HCT116 (cell line): ENCODE measurements at regions not wholly inside any gene's neighbourhood (a gene's known extent, or its start where the extent isn't known, plus 50 kb on each side); places are given as distances from the start of the nearest gene placed in this dataset.
"Not testable (repeated sequence)": the region's sequence is repeated elsewhere in the genome, so short reads cannot be mapped to it uniquely, and the experiment has no call there.

Experiments used
- ATAC-seq: fragments of 200-7000 bp; cut with Tn5 transposase; 2 replicates; pipeline ENCODE4 v1.9.1; 2020; ENCODE audit warnings: mild to moderate bottlenecking, moderate library complexity
- BruUV-seq: library from RNA; stranded (reverse); fragments of 400-500 nt; replicated peaks from 2 replicates; lab custom pipeline; 2021; lab: Mats Ljungman, UMichigan
- CTCF ChIA-PET: fragments of 300-600 bp; sonication (Branson Sonifier 250); formaldehyde crosslinking; loops from one replicate; lab custom pipeline; 2021; ENCODE audit warnings: antibody characterized with exemption; lab: Charles Lee
- POLR2A ChIA-PET: fragments of 300-600, 350-600 bp; sonication (Branson Sonifier 250); formaldehyde crosslinking; loops from one replicate; lab custom pipeline; 2021; ENCODE audit warnings: antibody characterized with exemption; lab: Charles Lee
- RAD21 ChIA-PET, 2 experiments: fragments of 300-600 bp; sonication (Branson Sonifier 250); formaldehyde crosslinking; loops; one replicate each; lab custom pipeline; 2023; ENCODE audit warnings: low total read pairs in 2 of 2; ENCODE audit not compliant: uncharacterized antibody in 2 of 2, unreplicated experiment in 2 of 2, low non-redundant PET in 1 of 2; lab: Charles Lee
- DNase-seq: peaks from one replicate; pipeline ENCODE4 v3.0.0-alpha.2; 2010; ENCODE audit warnings: low read depth, low spot score
- H2AFZ ChIP-seq: fragments of 200-600 bp; shearing (Covaris generic), sonication (generic); 2 replicates; pipeline ENCODE4 v1.6.1; 2017; ENCODE audit warnings: low read depth, mixed run types, mixed read lengths, antibody characterized with exemption, low read length; ENCODE audit not compliant: poor library complexity, severe bottlenecking
- H3K27ac ChIP-seq: 2 replicates; pipeline ENCODE4 v1.5.1; 2012; ENCODE audit warnings: low read depth, low read length
- H3K27me3 ChIP-seq: fragments of 200-600 bp; sonication (generic); 2 replicates; pipeline ENCODE4 v1.6.1; 2016; ENCODE audit warnings: mixed run types, low read length, mixed read lengths; ENCODE audit not compliant: insufficient read depth
- H3K36me3 ChIP-seq, 2 experiments: fragments of 200-500 bp in 1 of 2; fragments of 200-600 bp in 1 of 2; sonication (Bioruptor generic) in 1 of 2; sonication (generic) in 1 of 2; 2 replicates each; pipeline versions ENCODE4 v1.5.1 to v1.6.1; 2014 to 2016; ENCODE audit warnings: low read length in 2 of 2, inconsistent platforms in 1 of 2, mixed read lengths in 1 of 2, mixed run types in 1 of 2; ENCODE audit not compliant: insufficient read depth in 2 of 2, control insufficient read depth in 1 of 2
- H3K4me1 ChIP-seq, 2 experiments: fragments of 200-600 bp in 1 of 2; sonication (generic) in 1 of 2; 2 replicates each; pipeline versions ENCODE4 v1.5.1 to v1.6.1; 2012 to 2017; ENCODE audit warnings: low read length in 2 of 2, inconsistent platforms in 1 of 2, mild to moderate bottlenecking in 1 of 2, mixed read lengths in 1 of 2, mixed run types in 1 of 2, moderate library complexity in 1 of 2; ENCODE audit not compliant: insufficient read depth in 2 of 2, control insufficient read depth in 1 of 2
- H3K4me2 ChIP-seq: fragments of 200-600 bp; sonication (generic); 2 replicates; pipeline ENCODE4 v1.6.1; 2017; ENCODE audit warnings: mixed run types, low read length, mixed read lengths
- H3K4me3 ChIP-seq, 2 experiments: fragments of 200-600 bp in 1 of 2; sonication (generic) in 1 of 2; replicated peaks in 1 of 2; 2 replicates each; pipeline ENCODE4 v1.5.1; 2011 to 2016; ENCODE audit warnings: low read length in 2 of 2, control low read depth in 1 of 2, low read depth in 1 of 2, mild to moderate bottlenecking in 1 of 2, mixed read lengths in 1 of 2, mixed run types in 1 of 2
- H3K79me2 ChIP-seq: fragments of 200-600 bp; sonication (generic); 2 replicates; pipeline ENCODE4 v1.6.1; 2017; ENCODE audit warnings: mild to moderate bottlenecking, mixed run types, low read length, moderate library complexity, mixed read lengths; ENCODE audit not compliant: insufficient read depth
- H3K9ac ChIP-seq: fragments of 200-600 bp; sonication (generic); 2 replicates; pipeline ENCODE4 v1.6.1; 2016; ENCODE audit warnings: low read length, mixed read lengths
- H3K9me2 ChIP-seq: fragments of 200-600 bp; sonication (generic), shearing (Covaris generic); 2 replicates; pipeline ENCODE4 v1.6.1; 2017; ENCODE audit warnings: mixed run types, mild to moderate bottlenecking, moderate library complexity; ENCODE audit not compliant: insufficient read depth
- H3K9me3 ChIP-seq, 2 experiments: fragments of 200-500 bp in 1 of 2; fragments of 200-600 bp in 1 of 2; sonication (Bioruptor generic) in 1 of 2; sonication (generic) in 1 of 2; 2 replicates each; pipeline ENCODE4 v1.6.1; 2014 to 2017; ENCODE audit warnings: low read length in 2 of 2, mixed read lengths in 2 of 2, inconsistent platforms in 1 of 2, low read depth in 1 of 2, mild to moderate bottlenecking in 1 of 2, mixed run types in 1 of 2, moderate library complexity in 1 of 2; ENCODE audit not compliant: control insufficient read depth in 1 of 2, insufficient read depth in 1 of 2
- H4K20me1 ChIP-seq: fragments of 200-600 bp; sonication (generic), shearing (Covaris generic); 2 replicates; pipeline ENCODE4 v1.6.1; 2017; ENCODE audit warnings: mixed run types, mild to moderate bottlenecking, moderate library complexity; ENCODE audit not compliant: insufficient read depth
- CBX3 ChIP-seq: IDR thresholded peaks from 2 replicates; pipeline ENCODE4 v1.6.1; 2012; ENCODE audit warnings: low read depth
- EZH2phosphoT487 ChIP-seq: fragments of 200-600 bp; IDR thresholded peaks from 2 replicates; pipeline ENCODE4 v1.6.1; 2018; ENCODE audit warnings: antibody characterized with exemption, borderline replicate concordance
- FOSL1 ChIP-seq: IDR thresholded peaks from 2 replicates; pipeline ENCODE4 v1.6.1; 2012; ENCODE audit warnings: low read depth
- JUND ChIP-seq: IDR thresholded peaks from 2 replicates; pipeline ENCODE4 v1.6.1; 2012
- POLR2AphosphoS5 ChIP-seq: IDR thresholded peaks from 2 replicates; pipeline ENCODE4 v1.6.1; 2011; ENCODE audit warnings: mild to moderate bottlenecking, low read depth, low read length, moderate library complexity
- RAD21 ChIP-seq: IDR thresholded peaks from 2 replicates; pipeline ENCODE4 v1.6.1; 2012; ENCODE audit warnings: low read depth, mild to moderate bottlenecking
- SP1 ChIP-seq: IDR thresholded peaks from 2 replicates; pipeline ENCODE4 v1.6.1; 2012; ENCODE audit warnings: low read depth
- SRF ChIP-seq: IDR thresholded peaks from 2 replicates; pipeline ENCODE4 v1.6.1; 2012; ENCODE audit warnings: low read depth
- TCF7L2 ChIP-seq: IDR thresholded peaks from 2 replicates; pipeline ENCODE4 v1.7.0; 2011; ENCODE audit warnings: borderline replicate concordance, inconsistent platforms; ENCODE audit not compliant: insufficient read depth, insufficient read length; ENCODE audit errors: extremely low read depth
- YY1 ChIP-seq: IDR thresholded peaks from 2 replicates; pipeline ENCODE4 v1.6.1; 2011; ENCODE audit warnings: low read length, low read depth, moderate library complexity, mild to moderate bottlenecking; ENCODE audit not compliant: insufficient replicate concordance; ENCODE audit errors: extremely low read depth
- ZNF274 ChIP-seq: fragments of 200-500 bp; sonication (Bioruptor generic); IDR thresholded peaks from 2 replicates; pipeline ENCODE4 v1.6.1; 2014; ENCODE audit warnings: mild to moderate bottlenecking, low read depth, low read length, inconsistent platforms
- intact Hi-C: fragments of 100-400 bp; cut with micrococcal nuclease; formaldehyde crosslinking; loops from 2 replicates; pipeline ENCODE4 v1.10.0; 2022

DNA sequence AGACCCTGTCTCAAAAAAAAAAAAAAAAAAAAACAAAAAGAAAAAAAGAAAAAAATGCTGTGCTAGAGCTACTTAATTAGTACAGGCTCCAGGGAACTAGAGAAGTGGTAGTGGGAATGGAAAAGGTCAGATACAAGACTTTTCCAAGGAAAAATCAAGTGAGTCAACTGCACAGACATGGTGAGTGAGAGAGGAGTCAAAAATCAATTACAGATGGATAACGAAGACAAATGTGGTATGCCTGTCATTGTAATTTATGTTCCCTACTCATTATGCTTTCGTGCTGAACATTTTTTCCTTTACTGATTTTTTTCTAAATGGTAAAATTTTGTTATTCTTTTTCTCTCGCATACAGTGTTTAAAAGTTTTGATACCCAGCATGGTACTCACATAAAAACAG, 111.5 kb downstream of the MDH1 start (continued):
- no peak for TF ChIP-seq SRF
- no peak for TF ChIP-seq CBX3
- TF ChIP-seq POLR2AphosphoS5 = no peak
- no peak for TF ChIP-seq TCF7L2
- no peak for TF ChIP-seq ZNF274
- no peak for TF ChIP-seq RAD21
- TF ChIP-seq YY1 = no peak
- TF ChIP-seq FOSL1 = no peak
- TF ChIP-seq, all 23 proteins: peak for 0

- H3K9ac ChIP-seq = no peak overlapping the region
- no peaks in the 10 kb centered on the region for H3K36me3 ChIP-seq
- ChIA-PET RAD21 (no interaction called here), POLR2A (no interaction called here)
- TF ChIP-seq SP1 = no peak
- TF ChIP-seq POLR2AphosphoS5 = no peak
- TF ChIP-seq EZH2phosphoT487 = no peak
- TF ChIP-seq RAD21 = no peak
- TF ChIP-seq TCF7L2 = no peak
- no peak for TF ChIP-seq JUND
- TF ChIP-seq, all 23 proteins: peak for 0
- Histone ChIP-seq H3K27me3 (no peaks in the 10 kb centered on the region), H3K9me2 (no peaks in the 10 kb centered on the region), H2AFZ (no peak overlapping the region), H3K79me2 (no peaks in the 10 kb centered on the region), H3K27ac (no peak overlapping the region), H3K4me3 (no peak overlapping the region), H3K4me2 (no peak overlapping the region), H4K20me1 (no peaks in the 10 kb centered on the region), H3K4me1 (peaks cover 10 to 19% of the 10 kb centered on the region in 2 experiments; a peak in 3 of 4 replicates), H3K9me3 (no peaks in the 10 kb centered on the region)
- DNase-seq (no peak), ATAC-seq (no peak)
- BruUV-seq = no TSS peak
- CTCF ChIA-PET = interaction anchor here (0.8 kb wide), 1 partner anchor 10 kb away, joined by 5 read pairs; no protein-coding TSS in a partner anchor
- intact Hi-C loops = no loop called here
These were observed 112.6 kb downstream of the MDH1 start for GRCh38 chr2:63701406-63701805.

DNA sequence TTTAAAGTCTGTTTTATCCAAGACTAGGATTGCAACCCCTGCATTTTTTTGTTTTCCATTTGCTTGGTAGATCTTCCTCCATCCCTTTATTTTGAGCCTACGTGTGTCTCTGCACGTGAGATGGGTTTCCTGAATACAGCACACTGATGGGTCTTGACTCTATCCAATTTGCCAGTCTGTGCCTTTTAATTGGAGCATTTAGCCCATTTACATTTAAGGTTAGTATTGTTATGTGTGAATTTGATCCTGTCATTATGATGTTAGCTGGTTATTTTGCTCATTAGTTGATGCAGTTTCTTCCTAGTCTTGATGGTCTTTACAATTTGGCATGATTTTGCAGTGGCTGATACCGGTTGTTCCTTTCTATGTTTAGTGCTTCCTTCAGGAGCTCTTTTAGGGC, 117.3 kb downstream of the MDH1 start:
- H3K79me2 ChIP-seq, BruUV-seq, H3K36me3 ChIP-seq, intact Hi-C loops, RAD21 ChIA-PET, H3K27me3 ChIP-seq, CTCF ChIA-PET, H3K9me3 ChIP-seq, H3K9me2 ChIP-seq, H3K4me3 ChIP-seq, POLR2A ChIA-PET, H3K4me1 ChIP-seq, H3K27ac ChIP-seq, H2AFZ ChIP-seq, H3K9ac ChIP-seq, H3K4me2 ChIP-seq, DNase-seq, H4K20me1 ChIP-seq, ATAC-seq: not testable (repeated sequence)
